Fibroblast of skin of back (primary cell): ENCODE measurements at regions not wholly inside any gene's neighbourhood (a gene's known extent, or its start where the extent isn't known, plus 50 kb on each side); places are given as distances from the start of the nearest gene placed in this dataset.
A peak's percentile ranks its signal among the peaks of the same experiment; 100 is the strongest.

Source experiments
- DNase-seq: peaks from one replicate; pipeline ENCODE4 v3.0.0-alpha.2; 2013

- no peak for DNase-seq
These were observed 140.8 kb upstream of the TSC22D2 start for GRCh38 chr3:150267288-150267687.

- DNase-seq = no peak
These were observed 142.8 kb upstream of the TSC22D2 start for GRCh38 chr3:150265305-150265704.

- no peak for DNase-seq
These were observed 143.4 kb upstream of the TSC22D2 start for GRCh38 chr3:150264561-150265279.

- no peak for DNase-seq
These were observed 146.1 kb upstream of the TSC22D2 start for GRCh38 chr3:150261958-150262357.

GRCh38 chr3:150261418-150261817 lies 146.7 kb upstream of the TSC22D2 start:
- DNase-seq = no peak

GRCh38 chr3:150260398-150260710 lies 147.7 kb upstream of the TSC22D2 start:
- no peak for DNase-seq

- DNase-seq = no peak
These were observed 148.3 kb upstream of the TSC22D2 start for GRCh38 chr3:150259526-150260397.

- DNase-seq = no peak
These were observed 151.3 kb upstream of the TSC22D2 start for GRCh38 chr3:150256782-150257181.

- no peak for DNase-seq
These were observed 151.8 kb upstream of the TSC22D2 start for GRCh38 chr3:150256318-150256717.

GRCh38 chr3:150255826-150256225 lies 152.3 kb upstream of the TSC22D2 start:
- no peak for DNase-seq

- no peak for DNase-seq
These were observed 152.7 kb upstream of the TSC22D2 start for GRCh38 chr3:150255413-150255812.

GRCh38 chr3:150254309-150254708 lies 153.8 kb upstream of the TSC22D2 start:
- no peak for DNase-seq

GRCh38 chr3:150253622-150254021 lies 154.5 kb upstream of the TSC22D2 start:
- peak; percentile 51 for DNase-seq

GRCh38 chr3:150252462-150252861 lies 155.6 kb upstream of the TSC22D2 start:
- no peak for DNase-seq

- DNase-seq = no peak
These were observed 156.7 kb upstream of the TSC22D2 start for GRCh38 chr3:150251187-150252062.

- DNase-seq = peak; percentile 43
These were observed 158.2 kb upstream of the TSC22D2 start for GRCh38 chr3:150249779-150250470.

- no peak for DNase-seq
These were observed 159.0 kb upstream of the TSC22D2 start for GRCh38 chr3:150248888-150249681.

GRCh38 chr3:150248116-150248887 lies 159.8 kb upstream of the TSC22D2 start:
- peak; percentile 97 for DNase-seq

GRCh38 chr3:150247441-150247840 lies 160.7 kb upstream of the TSC22D2 start:
- no peak for DNase-seq

GRCh38 chr3:150243466-150243865 lies 164.6 kb upstream of the TSC22D2 start:
- no peak for DNase-seq
